Cerebellar cortex (tissue), 1 donor: ENCODE measurements at regions not wholly inside any gene's neighbourhood (a gene's known extent, or its start where the extent isn't known, plus 50 kb on each side); places are given as distances from the start of the nearest gene placed in this dataset.
"Not testable (repeated sequence)": the region's sequence is repeated elsewhere in the genome, so short reads cannot be mapped to it uniquely, and the experiment has no call there.

ENCODE experiments used
- DNase-seq: peaks from one replicate; pipeline ENCODE4 v3.0.0-alpha.2; 2015; ENCODE audit warnings: low spot score

- no peak for DNase-seq
Measured at GRCh38 chr4:123217664-123218063, 178.9 kb upstream of the SPRY1 start.

DNA sequence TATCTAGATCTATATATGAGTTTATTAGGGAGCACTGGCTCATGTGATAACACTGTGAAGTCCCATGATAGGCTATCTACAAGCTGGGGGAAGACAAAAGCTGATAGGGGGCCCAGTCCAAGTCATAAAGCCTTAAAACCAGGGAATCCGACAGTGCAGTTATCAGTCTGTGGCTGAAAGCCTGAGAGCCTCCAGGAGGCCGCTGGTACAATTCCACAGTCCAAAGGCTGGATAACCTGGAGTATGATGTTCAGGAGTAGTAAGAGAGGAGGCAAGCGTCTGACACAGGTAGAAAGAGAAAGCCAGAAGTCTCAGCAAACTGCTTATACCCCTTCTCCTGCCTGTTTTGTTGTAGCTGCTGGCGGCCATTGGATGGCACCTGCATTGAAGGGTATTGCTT is 177.6 kb upstream of the SPRY1 start:
- DNase-seq, result no peak

GRCh38 chr4:123229286-123229685 is 167.3 kb upstream of the SPRY1 start:
- DNase-seq, result no peak

GRCh38 chr4:123230061-123230460 is 166.5 kb upstream of the SPRY1 start:
- no peak for DNase-seq

DNA sequence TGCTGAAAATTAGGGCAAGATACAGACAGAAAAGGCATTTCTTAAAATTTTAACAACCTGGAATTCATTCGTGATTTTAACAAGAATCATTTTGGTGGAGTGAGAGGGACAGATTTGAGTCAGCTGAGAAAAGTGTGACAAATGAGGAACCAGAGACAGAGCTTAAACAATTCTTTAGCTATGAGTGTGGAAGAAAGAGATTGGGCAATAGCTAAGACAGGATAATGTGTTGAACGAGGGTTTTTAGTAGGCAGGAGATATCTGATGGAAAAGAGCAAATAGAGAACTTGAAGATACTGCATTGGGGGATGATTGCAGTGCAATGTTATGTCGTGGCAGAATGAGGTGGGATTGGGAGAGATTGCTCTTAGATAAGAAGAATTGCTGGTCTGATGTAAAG is 164.2 kb upstream of the SPRY1 start:
- no peak for DNase-seq

DNA sequence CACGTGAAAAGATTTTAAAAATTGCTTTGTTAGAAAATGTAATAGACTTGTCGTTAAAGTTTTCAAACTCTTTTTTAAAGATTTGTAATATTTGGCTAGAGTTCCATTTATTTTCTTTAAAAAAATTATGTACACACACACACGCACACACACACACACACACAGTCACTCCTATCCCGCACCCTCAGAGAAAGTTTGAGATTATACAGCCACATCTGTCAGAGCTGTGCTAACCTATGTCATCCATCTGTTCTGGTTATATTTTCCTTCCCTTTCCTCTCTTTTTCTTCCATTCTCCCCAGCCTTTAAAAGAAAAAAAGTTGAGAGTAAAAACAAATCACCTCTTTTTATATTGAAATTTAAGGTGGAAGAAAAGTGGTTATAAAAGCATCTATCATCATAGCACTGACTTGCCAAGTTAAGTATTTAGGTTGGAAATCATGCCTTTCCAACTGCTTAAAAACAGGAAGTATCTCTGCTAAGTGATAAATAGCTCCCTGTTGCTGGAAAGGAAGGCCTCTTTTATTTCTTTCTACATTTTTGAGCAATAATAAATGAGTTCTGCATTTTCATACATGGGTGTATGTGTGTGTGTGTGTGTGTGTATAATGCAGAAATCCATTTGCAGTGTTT is 163.3 kb upstream of the SPRY1 start:
- no peak for DNase-seq

DNA sequence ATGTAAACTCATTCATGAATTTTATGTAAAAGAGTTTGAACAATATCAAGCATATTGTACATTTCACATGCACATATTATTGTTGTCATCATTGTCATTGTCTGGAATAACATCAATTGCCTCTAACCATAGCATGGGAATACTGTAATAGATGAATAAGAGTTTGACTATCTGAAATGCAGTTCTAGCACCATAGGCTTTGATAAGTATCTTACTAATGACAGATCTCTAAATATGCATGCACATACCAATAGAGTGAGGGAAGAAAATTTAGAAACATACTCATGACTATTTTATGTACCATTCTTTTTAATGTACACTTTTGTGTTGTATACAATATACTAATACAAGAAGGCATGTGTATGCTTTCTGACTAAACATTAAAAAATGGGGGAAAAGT is 161.6 kb upstream of the SPRY1 start:
- DNase-seq, result no peak

DNA sequence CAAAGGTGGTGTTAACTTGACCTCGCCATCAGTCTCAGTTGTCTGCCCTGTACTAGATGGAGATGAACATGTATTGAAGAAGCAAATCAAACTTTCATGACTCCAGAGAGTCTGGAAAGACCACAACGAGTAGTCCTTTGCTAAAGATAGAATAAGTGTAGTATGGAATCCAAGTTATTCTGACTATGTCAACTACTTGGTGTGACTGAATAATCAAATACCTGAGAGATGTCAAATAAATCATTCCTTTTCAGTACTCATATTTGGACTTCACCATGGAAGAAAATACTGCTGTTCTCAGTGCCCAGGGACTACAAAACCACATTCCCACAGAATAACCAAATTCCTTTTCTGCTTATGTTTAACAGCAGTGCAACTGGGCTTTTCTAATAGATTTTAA is 161.2 kb upstream of the SPRY1 start:
- DNase-seq, result no peak

- DNase-seq, result no peak
Measured at GRCh38 chr4:123236606-123237005, 160.0 kb upstream of the SPRY1 start.

DNA sequence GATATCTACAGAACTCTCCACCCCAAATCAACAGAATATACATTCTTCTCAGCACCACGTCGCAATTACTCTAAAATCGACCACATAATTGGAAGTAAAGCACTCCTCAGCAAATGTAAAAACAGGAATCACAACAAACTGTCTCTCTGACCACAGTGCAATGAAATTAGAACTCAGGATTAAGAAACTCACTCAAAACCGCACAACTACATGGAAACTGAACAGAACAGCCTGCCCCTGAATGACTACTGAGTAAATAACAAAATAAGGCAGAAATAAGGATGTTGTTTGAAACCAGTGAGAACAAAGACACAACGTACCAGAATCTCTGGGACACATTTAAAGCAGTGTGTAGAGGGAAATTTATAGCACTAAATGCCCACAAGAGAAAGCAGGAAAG is 156.3 kb upstream of the SPRY1 start:
- not testable (repeated sequence) for DNase-seq

- not testable (repeated sequence) for DNase-seq
Measured at GRCh38 chr4:123243220-123243619, 153.4 kb upstream of the SPRY1 start.

- DNase-seq, result no peak
Measured at GRCh38 chr4:123244137-123244536, 152.5 kb upstream of the SPRY1 start.

GRCh38 chr4:123246085-123246484 is 150.5 kb upstream of the SPRY1 start:
- no peak for DNase-seq

DNA sequence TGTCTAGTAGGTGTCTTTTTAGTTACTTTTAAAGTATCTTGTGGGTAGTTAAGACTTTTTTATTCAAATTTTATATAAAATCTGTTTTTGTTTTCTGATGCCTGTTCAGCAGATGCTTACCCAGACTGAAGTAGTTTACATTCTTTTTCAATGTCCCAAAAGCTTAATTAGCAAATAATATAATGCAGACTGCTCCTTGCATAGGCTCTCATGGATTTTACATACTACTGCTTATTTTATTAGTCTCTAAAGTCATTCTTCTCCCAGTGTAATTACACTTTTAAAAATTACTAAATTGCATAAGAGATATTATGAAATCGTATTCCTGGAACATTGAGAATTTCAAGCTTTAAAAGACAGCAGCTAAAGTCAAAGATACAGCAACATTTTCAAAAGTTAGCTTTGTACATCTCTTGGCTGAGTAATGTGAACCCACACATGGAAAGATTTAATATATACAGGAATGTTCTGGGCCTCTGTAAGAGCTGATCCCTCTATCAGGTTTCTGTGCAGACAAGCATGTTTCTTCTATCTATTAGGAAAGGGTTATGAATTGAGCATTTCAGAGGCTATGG is 148.4 kb upstream of the SPRY1 start:
- no peak for DNase-seq

DNA sequence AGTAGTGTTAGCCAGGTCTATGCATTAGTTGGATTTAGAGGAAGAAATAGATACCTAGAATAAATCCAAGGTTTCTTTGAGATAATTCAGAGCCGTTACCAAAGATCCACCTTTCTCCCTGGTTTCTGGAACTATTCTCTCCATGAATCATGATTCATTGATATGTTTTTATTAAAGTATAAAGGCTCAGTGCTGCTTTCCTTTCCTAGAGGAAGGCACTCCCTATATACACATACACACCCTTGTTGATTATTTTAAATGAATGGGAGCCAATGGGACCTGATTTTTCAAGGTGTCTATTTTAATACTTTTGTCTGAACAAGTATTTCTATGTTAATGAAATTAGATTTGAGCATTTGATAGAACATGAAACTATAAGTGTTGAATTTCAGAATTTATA is 146.8 kb upstream of the SPRY1 start:
- DNase-seq, result no peak

DNA sequence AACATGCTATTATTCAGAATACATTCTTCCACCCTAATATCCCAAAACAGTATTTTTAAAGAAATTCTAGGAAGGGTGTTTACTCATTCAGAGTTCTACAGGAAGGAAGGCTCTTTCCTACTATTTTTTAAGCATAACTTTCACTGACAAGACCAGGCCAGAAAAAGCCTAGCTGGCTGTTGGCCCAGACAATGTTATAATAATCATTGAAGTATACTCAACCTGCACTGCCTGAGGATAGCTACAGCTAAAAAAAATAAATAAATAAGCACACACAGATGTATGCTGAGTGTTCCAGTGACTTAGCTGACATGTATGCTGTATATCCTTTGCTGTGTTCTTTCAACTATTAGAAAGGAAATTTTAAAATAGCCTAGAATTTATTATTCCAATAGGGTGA is 145.8 kb upstream of the SPRY1 start:
- no peak for DNase-seq

DNA sequence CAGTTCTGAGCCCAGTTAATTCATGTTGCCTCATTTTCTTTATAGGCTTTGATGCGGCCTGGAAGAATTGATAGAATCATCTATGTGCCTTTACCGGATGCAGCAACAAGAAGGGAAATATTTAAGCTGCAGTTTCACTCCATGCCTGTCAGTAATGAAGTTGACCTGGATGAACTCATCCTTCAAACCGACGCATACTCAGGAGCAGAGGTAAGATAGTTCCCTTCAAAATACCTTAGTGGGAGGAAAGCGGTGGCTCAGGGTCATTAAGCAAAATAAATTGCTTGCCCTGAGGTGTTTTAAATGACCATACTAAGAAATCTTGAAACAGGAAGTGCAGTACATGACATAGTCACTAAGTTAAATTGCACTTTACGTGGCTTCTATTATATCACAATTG is 140.6 kb upstream of the SPRY1 start:
- no peak for DNase-seq

- no peak for DNase-seq
Measured at GRCh38 chr4:123256901-123257300, 139.7 kb upstream of the SPRY1 start.

DNA sequence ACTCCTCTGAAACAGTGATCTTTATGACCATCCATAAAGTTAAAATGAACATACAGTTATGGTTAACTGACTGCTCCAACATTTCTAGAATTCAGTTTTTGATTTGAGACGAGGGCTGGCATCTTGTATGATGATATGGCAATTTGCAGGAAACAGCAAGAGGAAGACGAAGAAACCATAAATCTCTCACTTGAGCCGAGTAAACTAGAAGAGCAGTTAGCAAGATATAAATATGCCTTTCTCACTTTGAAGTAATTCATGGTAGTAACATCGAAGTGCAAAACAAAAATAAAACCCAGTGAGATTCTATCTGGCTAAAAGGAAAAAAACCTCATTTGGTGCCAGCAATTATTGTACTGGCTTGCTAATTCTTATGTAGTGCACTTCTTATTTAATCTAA is 139.0 kb upstream of the SPRY1 start:
- no peak for DNase-seq

GRCh38 chr4:123259676-123260646 is 136.6 kb upstream of the SPRY1 start:
- DNase-seq, result no peak

GRCh38 chr4:123260653-123261052 is 135.9 kb upstream of the SPRY1 start:
- no peak for DNase-seq

GRCh38 chr4:123262080-123262479 is 134.5 kb upstream of the SPRY1 start:
- DNase-seq, result no peak

DNA sequence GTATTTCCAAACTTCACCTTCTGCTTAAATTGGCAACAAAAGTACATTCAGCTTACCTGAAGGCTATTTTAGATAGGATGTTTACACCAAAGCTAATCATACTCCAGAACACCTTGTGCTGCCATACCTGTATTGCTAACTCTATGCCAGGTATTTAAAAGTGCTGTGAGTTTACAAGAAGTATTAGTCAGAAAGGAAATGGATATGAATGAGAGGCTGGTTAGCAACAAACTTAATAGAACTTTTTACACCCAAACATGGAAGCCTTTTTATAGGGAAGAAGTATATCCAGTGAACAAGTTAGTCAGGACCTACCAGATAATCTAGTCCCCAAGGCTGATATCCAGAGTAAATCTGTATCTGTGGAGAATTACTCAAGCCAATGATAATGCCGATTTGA is 131.2 kb upstream of the SPRY1 start:
- no peak for DNase-seq
